HUES6 (cell line): ENCODE measurements at regions not wholly inside any gene's neighbourhood (a gene's known extent, or its start where the extent isn't known, plus 50 kb on each side); places are given as distances from the start of the nearest gene placed in this dataset.
"Not testable (repeated sequence)": the region's sequence is repeated elsewhere in the genome, so short reads cannot be mapped to it uniquely, and the experiment has no call there.

Source experiments
- H3K27ac ChIP-seq: 2 replicates; pipeline ENCODE4 v1.7.0; 2013; ENCODE audit warnings: low read depth, mild to moderate bottlenecking, low read length, inconsistent platforms
- H3K27me3 ChIP-seq: 2 replicates; pipeline ENCODE4 v1.6.1; 2013; ENCODE audit warnings: low read length; ENCODE audit not compliant: control insufficient read depth, insufficient read depth
- H3K36me3 ChIP-seq: 2 replicates; pipeline ENCODE4 v1.6.1; 2013; ENCODE audit warnings: low read length; ENCODE audit not compliant: control insufficient read depth, insufficient read depth
- H3K4me1 ChIP-seq: 2 replicates; pipeline ENCODE4 v1.6.1; 2013; ENCODE audit warnings: low read length; ENCODE audit not compliant: control insufficient read depth, insufficient read depth
- H3K4me3 ChIP-seq: 2 replicates; pipeline ENCODE4 v1.5.1; 2013; ENCODE audit warnings: low read depth, low read length
- H3K9ac ChIP-seq: one replicate; pipeline ENCODE4 v1.6.1; 2013; ENCODE audit warnings: mild to moderate bottlenecking, low read length
- H3K9me3 ChIP-seq: 2 replicates; pipeline ENCODE4 v1.6.1; 2013; ENCODE audit warnings: low read depth, low read length; ENCODE audit not compliant: control insufficient read depth, insufficient read depth

- no peaks in the 10 kb centered on the region for H3K36me3 ChIP-seq
- no peaks in the 10 kb centered on the region for H3K27me3 ChIP-seq
- H3K9ac ChIP-seq = no peak overlapping the region
- no peak overlapping the region for H3K4me3 ChIP-seq
- no peaks in the 10 kb centered on the region for H3K9me3 ChIP-seq
- H3K27ac ChIP-seq = no peak overlapping the region
- 0 out of 2 replicates have a peak, but pooled peaks cover 6% of the 10 kb centered on the region for H3K4me1 ChIP-seq
Observed at GRCh38 chr5:39534690-39535089, 109.9 kb upstream of the DAB2 start.

- no peaks in the 10 kb centered on the region for H3K36me3 ChIP-seq
- 0 out of 2 replicates have a peak, but pooled peaks cover 6% of the 10 kb centered on the region for H3K4me1 ChIP-seq
- H3K4me3 ChIP-seq = no peak overlapping the region
- no peaks in the 10 kb centered on the region for H3K9me3 ChIP-seq
- no peaks in the 10 kb centered on the region for H3K27me3 ChIP-seq
- H3K9ac ChIP-seq = no peak overlapping the region
- H3K27ac ChIP-seq = no peak overlapping the region
Observed at GRCh38 chr5:39533749-39534148, 109.0 kb upstream of the DAB2 start.

GRCh38 chr5:39532511-39532910, 107.7 kb upstream of the DAB2 start:
- Histone ChIP-seq H3K9me3 (no peaks in the 10 kb centered on the region), H3K36me3 (no peaks in the 10 kb centered on the region), H3K4me3 (no peak overlapping the region), H3K4me1 (peaks cover 8% of the 10 kb centered on the region), H3K9ac (no peak overlapping the region), H3K27me3 (no peaks in the 10 kb centered on the region), H3K27ac (no peak overlapping the region)

- H3K9me3 ChIP-seq = no peaks in the 10 kb centered on the region
- H3K27ac ChIP-seq = no peak overlapping the region
- H3K4me3 ChIP-seq = no peak overlapping the region
- H3K36me3 ChIP-seq = no peaks in the 10 kb centered on the region
- no peak overlapping the region for H3K9ac ChIP-seq
- no peaks in the 10 kb centered on the region for H3K27me3 ChIP-seq
- H3K4me1 ChIP-seq = peaks cover 19% of the 10 kb centered on the region
Observed at GRCh38 chr5:39531306-39531705, 106.5 kb upstream of the DAB2 start.

GRCh38 chr5:39526914-39527477, 102.2 kb upstream of the DAB2 start:
- Histone ChIP-seq H3K27me3 (no peaks in the 10 kb centered on the region), H3K27ac (0 out of 2 replicates have a peak overlapping the region, but pooled peaks have one; percentile 7), H3K36me3 (no peaks in the 10 kb centered on the region), H3K4me1 (peaks cover 13% of the 10 kb centered on the region), H3K9me3 (no peaks in the 10 kb centered on the region), H3K9ac (no peak overlapping the region), H3K4me3 (no peak overlapping the region)

GRCh38 chr5:39525781-39526180, 101.0 kb upstream of the DAB2 start:
- not testable (repeated sequence) for H3K9ac ChIP-seq, H3K9me3 ChIP-seq, H3K4me3 ChIP-seq, H3K36me3 ChIP-seq, H3K27me3 ChIP-seq, H3K27ac ChIP-seq
- peaks cover 13% of the 10 kb centered on the region for H3K4me1 ChIP-seq

- Histone ChIP-seq H3K9ac (no peak overlapping the region), H3K36me3 (no peaks in the 10 kb centered on the region), H3K27ac (no peak overlapping the region), H3K4me3 (no peak overlapping the region), H3K9me3 (no peaks in the 10 kb centered on the region), H3K27me3 (no peaks in the 10 kb centered on the region), H3K4me1 (peaks cover 13% of the 10 kb centered on the region)
Observed at GRCh38 chr5:39525271-39525670, 100.5 kb upstream of the DAB2 start.

GRCh38 chr5:39523821-39524220, 99.0 kb upstream of the DAB2 start:
- Histone ChIP-seq H3K4me3 (no peak overlapping the region), H3K9ac (no peak overlapping the region), H3K36me3 (no peaks in the 10 kb centered on the region), H3K27me3 (no peaks in the 10 kb centered on the region), H3K4me1 (peaks cover 13% of the 10 kb centered on the region), H3K9me3 (no peaks in the 10 kb centered on the region), H3K27ac (no peak overlapping the region)

- H3K27ac ChIP-seq = no peak overlapping the region
- H3K9ac ChIP-seq = no peak overlapping the region
- H3K9me3 ChIP-seq = no peaks in the 10 kb centered on the region
- no peak overlapping the region for H3K4me3 ChIP-seq
- H3K4me1 ChIP-seq = peaks cover 18% of the 10 kb centered on the region
- no peaks in the 10 kb centered on the region for H3K36me3 ChIP-seq
- no peaks in the 10 kb centered on the region for H3K27me3 ChIP-seq
Observed at GRCh38 chr5:39521940-39522590, 97.3 kb upstream of the DAB2 start.

- Histone ChIP-seq H3K9ac (no peak overlapping the region), H3K36me3 (no peaks in the 10 kb centered on the region), H3K27ac (no peak overlapping the region), H3K9me3 (no peaks in the 10 kb centered on the region), H3K4me1 (peaks cover 11% of the 10 kb centered on the region), H3K4me3 (no peak overlapping the region), H3K27me3 (no peaks in the 10 kb centered on the region)
Observed at GRCh38 chr5:39521098-39521860, 96.5 kb upstream of the DAB2 start.

- Histone ChIP-seq H3K27me3 (no peaks in the 10 kb centered on the region), H3K36me3 (no peaks in the 10 kb centered on the region), H3K4me1 (peaks cover 11% of the 10 kb centered on the region), H3K4me3 (no peak overlapping the region), H3K27ac (no peak overlapping the region), H3K9ac (no peak overlapping the region), H3K9me3 (no peaks in the 10 kb centered on the region)
Observed at GRCh38 chr5:39520232-39520572, 95.4 kb upstream of the DAB2 start.
